Peyer's patch (tissue), 4 donors: ENCODE measurements at regions not wholly inside any gene's neighbourhood (a gene's known extent, or its start where the extent isn't known, plus 50 kb on each side); places are given as distances from the start of the nearest gene placed in this dataset.

ENCODE experiments used
- DNase-seq, 3 donors: peaks; one replicate each; pipeline ENCODE4 v3.0.0-alpha.2; 2017 to 2019
- H3K27ac ChIP-seq, 4 donors: fragments of 200-600 bp; sonication (generic); one replicate each; pipeline ENCODE4 v1.5.1; 2016 to 2019
- H3K27me3 ChIP-seq, 2 donors: fragments of 200-600 bp; sonication (generic); one replicate each; pipeline ENCODE4 v1.5.1; 2019
- H3K36me3 ChIP-seq, 3 donors: fragments of 200-600 bp; sonication (generic); one replicate each; pipeline ENCODE4 v1.5.1; 2016 to 2019
- H3K4me1 ChIP-seq, 4 donors: fragments of 200-600 bp; sonication (generic); one replicate each; pipeline ENCODE4 v1.5.1; 2016 to 2019
- H3K4me3 ChIP-seq, 4 donors: fragments of 200-600 bp; sonication (generic); 1 replicate in 3 of 4; 2 replicates in 1 of 4; pipeline ENCODE4 v1.5.1; 2016 to 2019; ENCODE audit warnings: mild to moderate bottlenecking in 1 of 4
- H3K9me3 ChIP-seq, 4 donors: fragments of 200-600 bp; sonication (generic); one replicate each; pipeline ENCODE4 v1.5.1; 2016 to 2019; ENCODE audit warnings: mild to moderate bottlenecking in 1 of 4
- CTCF ChIP-seq, 6 experiments: fragments of 450-650 bp in 4 of 6; fragments of 200-600 bp in 2 of 6; sonication (generic) in 1 of 6; IDR thresholded peaks; one replicate each; pipeline ENCODE4 v1.5.1; 2017 to 2019; ENCODE audit warnings: antibody characterized with exemption in 6 of 6, mild to moderate bottlenecking in 3 of 6, moderate library complexity in 1 of 6
- POLR2A ChIP-seq, 2 donors: fragments of 450-650 bp; IDR thresholded peaks; one replicate each; pipeline ENCODE4 v1.5.1; 2017; ENCODE audit warnings: antibody characterized with exemption in 2 of 2, mild to moderate bottlenecking in 2 of 2, moderate library complexity in 2 of 2

GRCh38 chr10:121102706-121103105 is 251.5 kb downstream of the WDR11 start:
- no peak for TF ChIP-seq CTCF (IDR thresholded peaks at IDR 0.05)
- no peak for TF ChIP-seq POLR2A (IDR thresholded peaks at IDR 0.05)
- H3K27ac ChIP-seq: no peak overlapping the region
- H3K36me3 ChIP-seq: no peaks in the 10 kb centered on the region
- H3K4me3 ChIP-seq: no peak overlapping the region
- no peaks in the 10 kb centered on the region for H3K27me3 ChIP-seq
- no peaks in the 10 kb centered on the region for H3K9me3 ChIP-seq
- H3K4me1 ChIP-seq: no peaks in the 10 kb centered on the region
- no peak for DNase-seq

- TF ChIP-seq CTCF (IDR thresholded peaks at IDR 0.05) (no peak), POLR2A (IDR thresholded peaks at IDR 0.05) (no peak)
- H3K4me1 ChIP-seq: no peaks in the 10 kb centered on the region
- H3K36me3 ChIP-seq: no peaks in the 10 kb centered on the region
- no peaks in the 10 kb centered on the region for H3K9me3 ChIP-seq
- no peak overlapping the region for H3K4me3 ChIP-seq
- DNase-seq: no peak
- no peak overlapping the region for H3K27ac ChIP-seq
- H3K27me3 ChIP-seq: no peaks in the 10 kb centered on the region
These were observed 253.4 kb downstream of the WDR11 start for GRCh38 chr10:121104476-121105111.

- no peaks in the 10 kb centered on the region for H3K9me3 ChIP-seq
These were observed 255.4 kb downstream of the WDR11 start for GRCh38 chr10:121106611-121107010.

GRCh38 chr10:121108051-121108450 is 256.9 kb downstream of the WDR11 start:
- TF ChIP-seq CTCF (IDR thresholded peaks at IDR 0.05) (no peak), POLR2A (IDR thresholded peaks at IDR 0.05) (no peak)
- Histone ChIP-seq H3K9me3 (no peaks in the 10 kb centered on the region), H3K4me1 (no peaks in the 10 kb centered on the region), H3K4me3 (no peak overlapping the region), H3K27ac (no peak overlapping the region), H3K36me3 (no peaks in the 10 kb centered on the region), H3K27me3 (no peaks in the 10 kb centered on the region)
- DNase-seq: no peak

More at GRCh38 chr10:121106611-121107010, 255.4 kb downstream of the WDR11 start:
- no peak overlapping the region for H3K27ac ChIP-seq
- TF ChIP-seq POLR2A (IDR thresholded peaks at IDR 0.05): no peak
- no peak for TF ChIP-seq CTCF (IDR thresholded peaks at IDR 0.05)
- H3K4me3 ChIP-seq: no peak overlapping the region
- no peaks in the 10 kb centered on the region for H3K4me1 ChIP-seq
- no peak for DNase-seq
- no peaks in the 10 kb centered on the region for H3K27me3 ChIP-seq
- H3K36me3 ChIP-seq: no peaks in the 10 kb centered on the region

- H3K27me3 ChIP-seq: no peaks in the 10 kb centered on the region
- H3K4me3 ChIP-seq: no peak overlapping the region
- DNase-seq: no peak
- no peaks in the 10 kb centered on the region for H3K36me3 ChIP-seq
- no peak for TF ChIP-seq CTCF (IDR thresholded peaks at IDR 0.05)
- no peaks in the 10 kb centered on the region for H3K4me1 ChIP-seq
- no peaks in the 10 kb centered on the region for H3K9me3 ChIP-seq
- H3K27ac ChIP-seq: no peak overlapping the region
These were observed 259.2 kb downstream of the WDR11 start for GRCh38 chr10:121110369-121110768.

- Histone ChIP-seq H3K36me3 (no peaks in the 10 kb centered on the region), H3K4me3 (no peak overlapping the region), H3K27me3 (no peaks in the 10 kb centered on the region), H3K4me1 (no peaks in the 10 kb centered on the region), H3K27ac (no peak overlapping the region), H3K9me3 (no peaks in the 10 kb centered on the region)
- DNase-seq: no peak
- no peak for TF ChIP-seq CTCF (IDR thresholded peaks at IDR 0.05)
- no peak for TF ChIP-seq POLR2A (IDR thresholded peaks at IDR 0.05)
These were observed 261.0 kb downstream of the WDR11 start for GRCh38 chr10:121112136-121112535.
